Activated naive CD4-positive, alpha-beta T cell treated with anti-CD3 and anti-CD28 coated beads, Interleukin-2, amount 50 U/mL, for 72 hours (primary cell): ENCODE measurements at regions not wholly inside any gene's neighbourhood (a gene's known extent, or its start where the extent isn't known, plus 50 kb on each side); places are given as distances from the start of the nearest gene placed in this dataset.

Source experiments
- ATAC-seq, 2 donors: fragments of 150-1000 bp; cut with Tn5 transposase; 2 replicates each; pipeline ENCODE4 v1.10.0; 2021; ENCODE audit warnings: mild to moderate bottlenecking in 2 of 2, moderate library complexity in 2 of 2
- DNase-seq, 2 donors: peaks; one replicate each; pipeline ENCODE4 v3.0.0; 2021 to 2022; ENCODE audit warnings: low spot score in 2 of 2
- H3K27ac Mint-ChIP-seq, 2 donors: one replicate each; pipeline ENCODE4 v1.8.0; 2022; ENCODE audit warnings: mild to moderate bottlenecking in 2 of 2, mixed read lengths in 2 of 2
- H3K36me3 Mint-ChIP-seq, 2 donors: one replicate each; pipeline ENCODE4 v1.8.0; 2022; ENCODE audit warnings: mixed read lengths in 2 of 2
- H3K9me3 Mint-ChIP-seq, 2 donors: one replicate each; pipeline ENCODE4 v1.8.0; 2022; ENCODE audit warnings: mixed read lengths in 2 of 2

- Mint-ChIP-seq H3K9me3 (peaks cover 0 to 3% of the 10 kb centered on the region in 2 donors), H3K27ac (no peak overlapping the region), H3K36me3 (no peaks in the 10 kb centered on the region)
- DNase-seq (no peak), ATAC-seq (no peak)
Observed at GRCh38 chr20:11230999-11231398, 557.2 kb upstream of the JAG1 start.

- ATAC-seq (no peak), DNase-seq (no peak)
- Mint-ChIP-seq H3K36me3 (no peaks in the 10 kb centered on the region), H3K9me3 (peaks cover 0 to 4% of the 10 kb centered on the region in 2 donors), H3K27ac (no peak overlapping the region)
Observed at GRCh38 chr20:11231742-11232648, 558.2 kb upstream of the JAG1 start.

GRCh38 chr20:11232896-11233295 lies 559.1 kb upstream of the JAG1 start:
- no peak overlapping the region for H3K27ac Mint-ChIP-seq
- H3K36me3 Mint-ChIP-seq = no peaks in the 10 kb centered on the region
- H3K9me3 Mint-ChIP-seq = peaks cover 0 to 4% of the 10 kb centered on the region in 2 donors
- ATAC-seq (no peak), DNase-seq (no peak)

GRCh38 chr20:11234181-11234580 lies 560.4 kb upstream of the JAG1 start:
- H3K36me3 Mint-ChIP-seq = no peaks in the 10 kb centered on the region
- ATAC-seq (no peak), DNase-seq (no peak)
- H3K9me3 Mint-ChIP-seq = peaks cover 3 to 4% of the 10 kb centered on the region in 2 donors
- no peak overlapping the region for H3K27ac Mint-ChIP-seq

GRCh38 chr20:11234608-11235007 lies 560.8 kb upstream of the JAG1 start:
- Mint-ChIP-seq H3K9me3 (peaks cover 4 to 6% of the 10 kb centered on the region in 2 donors), H3K36me3 (no peaks in the 10 kb centered on the region), H3K27ac (no peak overlapping the region)
- ATAC-seq (no peak), DNase-seq (no peak)

- Mint-ChIP-seq H3K36me3 (no peaks in the 10 kb centered on the region), H3K27ac (no peak overlapping the region), H3K9me3 (peaks cover 4 to 6% of the 10 kb centered on the region in 2 donors)
- no peak for ATAC-seq
- DNase-seq = no peak
Observed at GRCh38 chr20:11235058-11235457, 561.3 kb upstream of the JAG1 start.

GRCh38 chr20:11242320-11242719 lies 568.5 kb upstream of the JAG1 start:
- DNase-seq (no peak), ATAC-seq (no peak)
- Mint-ChIP-seq H3K36me3 (peaks cover 0 to 6% of the 10 kb centered on the region in 2 donors), H3K9me3 (peaks cover 7 to 12% of the 10 kb centered on the region in 2 donors), H3K27ac (no peak overlapping the region)

GRCh38 chr20:11245431-11245830 lies 571.6 kb upstream of the JAG1 start:
- H3K27ac Mint-ChIP-seq = no peak overlapping the region

GRCh38 chr20:11246251-11246775 lies 572.5 kb upstream of the JAG1 start:
- Mint-ChIP-seq H3K9me3 (peaks cover 5 to 7% of the 10 kb centered on the region in 2 donors), H3K36me3 (peaks cover 0 to 6% of the 10 kb centered on the region in 2 donors), H3K27ac (no peak overlapping the region)
- ATAC-seq = no peak
- DNase-seq = no peak

More at GRCh38 chr20:11245431-11245830, 571.6 kb upstream of the JAG1 start:
- DNase-seq (no peak), ATAC-seq (no peak)
- H3K36me3 Mint-ChIP-seq = peaks cover 0 to 6% of the 10 kb centered on the region in 2 donors
- H3K9me3 Mint-ChIP-seq = peaks cover 5 to 7% of the 10 kb centered on the region in 2 donors

GRCh38 chr20:11247046-11248010 lies 573.5 kb upstream of the JAG1 start:
- peaks cover 4 to 6% of the 10 kb centered on the region in 2 donors for H3K9me3 Mint-ChIP-seq
- DNase-seq (no peak), ATAC-seq (no peak)
- no peak overlapping the region for H3K27ac Mint-ChIP-seq
- peaks cover 0 to 6% of the 10 kb centered on the region in 2 donors for H3K36me3 Mint-ChIP-seq

GRCh38 chr20:11248011-11248409 lies 574.2 kb upstream of the JAG1 start:
- H3K9me3 Mint-ChIP-seq = peaks cover 3% of the 10 kb centered on the region in 2 donors
- H3K36me3 Mint-ChIP-seq = no peaks in the 10 kb centered on the region
- no peak for DNase-seq
- no peak overlapping the region for H3K27ac Mint-ChIP-seq
- ATAC-seq = no peak

GRCh38 chr20:11248687-11249638 lies 575.2 kb upstream of the JAG1 start:
- H3K27ac Mint-ChIP-seq = no peak overlapping the region
- DNase-seq (no peak), ATAC-seq (no peak)
- H3K9me3 Mint-ChIP-seq = peaks cover 8 to 11% of the 10 kb centered on the region in 2 donors
- no peaks in the 10 kb centered on the region for H3K36me3 Mint-ChIP-seq

- DNase-seq (no peak), ATAC-seq (no peak)
- no peaks in the 10 kb centered on the region for H3K36me3 Mint-ChIP-seq
- H3K9me3 Mint-ChIP-seq = peaks cover 8 to 11% of the 10 kb centered on the region in 2 donors
- H3K27ac Mint-ChIP-seq = no peak overlapping the region
Observed at GRCh38 chr20:11249683-11250082, 575.9 kb upstream of the JAG1 start.

GRCh38 chr20:11252447-11252846 lies 578.6 kb upstream of the JAG1 start:
- no peak overlapping the region for H3K27ac Mint-ChIP-seq
- H3K36me3 Mint-ChIP-seq = peaks cover 0 to 5% of the 10 kb centered on the region in 2 donors
- no peak for ATAC-seq
- H3K9me3 Mint-ChIP-seq = peaks cover 14 to 21% of the 10 kb centered on the region in 2 donors
- no peak for DNase-seq

- Mint-ChIP-seq H3K9me3 (peaks cover 21 to 29% of the 10 kb centered on the region in 2 donors), H3K36me3 (peaks cover 0 to 5% of the 10 kb centered on the region in 2 donors), H3K27ac (no peak overlapping the region)
- ATAC-seq (no peak), DNase-seq (no peak)
Observed at GRCh38 chr20:11255455-11255854, 581.7 kb upstream of the JAG1 start.

GRCh38 chr20:11255860-11256259 lies 582.1 kb upstream of the JAG1 start:
- no peak for ATAC-seq
- DNase-seq = no peak
- Mint-ChIP-seq H3K9me3 (peaks cover 21 to 29% of the 10 kb centered on the region in 2 donors), H3K36me3 (peaks cover 0 to 5% of the 10 kb centered on the region in 2 donors), H3K27ac (no peak overlapping the region)
